SK-N-SH treated with all-trans-retinoic acid at 6 μM for 48 hours (cell line): ENCODE measurements at regions not wholly inside any gene's neighbourhood (a gene's known extent, or its start where the extent isn't known, plus 50 kb on each side); places are given as distances from the start of the nearest gene placed in this dataset.
A peak's percentile ranks its signal among the peaks of the same experiment; 100 is the strongest.

Experiments
- ATAC-seq: fragments of 200-7000 bp; cut with Tn5 transposase; 3 replicates; pipeline ENCODE4 v1.9.1; 2020; ENCODE audit warnings: mild to moderate bottlenecking, moderate library complexity
- ARNTL ChIP-seq: fragments of 450-650 bp; formaldehyde crosslinking; IDR thresholded peaks from 2 replicates; pipeline ENCODE4 v1.5.0; 2020; ENCODE audit warnings: low read depth, mild to moderate bottlenecking, moderate library complexity, borderline replicate concordance
- BACH2 ChIP-seq: fragments of 250-450 bp; sonication (Bioruptor Pico); IDR thresholded peaks from 2 replicates; pipeline ENCODE4 v1.9.0; 2021; ENCODE audit warnings: mild to moderate bottlenecking, borderline replicate concordance
- CREB5 ChIP-seq: fragments of 250-450 bp; sonication (Bioruptor Pico); IDR thresholded peaks from 2 replicates; pipeline ENCODE4 v1.5.1; 2020; ENCODE audit warnings: low read depth, mild to moderate bottlenecking, moderate library complexity
- CSDC2 ChIP-seq: fragments of 250-450 bp; sonication (Bioruptor Pico); IDR thresholded peaks from 2 replicates; pipeline ENCODE4 v1.5.0; 2020; ENCODE audit warnings: mild to moderate bottlenecking, moderate library complexity
- ESRRG ChIP-seq: fragments of 250-450 bp; sonication (Bioruptor Pico); IDR thresholded peaks from 2 replicates; pipeline ENCODE4 v1.6.1; 2021; ENCODE audit warnings: mild to moderate bottlenecking
- GLIS3 ChIP-seq: fragments of 250-450 bp; sonication (Bioruptor Pico); IDR thresholded peaks from 2 replicates; pipeline ENCODE4 v1.5.0; 2020; ENCODE audit warnings: mild to moderate bottlenecking, moderate library complexity
- ISL1 ChIP-seq: fragments of 250-450 bp; sonication (Bioruptor Pico); IDR thresholded peaks from 2 replicates; pipeline ENCODE4 v2.1.2; 2022; ENCODE audit warnings: mild to moderate bottlenecking, moderate library complexity
- OSR1 ChIP-seq: fragments of 250-450 bp; sonication (Bioruptor Pico); IDR thresholded peaks from 2 replicates; pipeline ENCODE4 v1.8.0; 2022; ENCODE audit warnings: moderate library complexity, mild to moderate bottlenecking, inconsistent platforms
- PATZ1 ChIP-seq: fragments of 250-450 bp; sonication (Bioruptor Pico); IDR thresholded peaks from 2 replicates; pipeline ENCODE4 v1.8.0; 2020; ENCODE audit warnings: mild to moderate bottlenecking, moderate library complexity, borderline replicate concordance
- PPARA ChIP-seq: fragments of 250-450 bp; sonication (Bioruptor Pico); IDR thresholded peaks from 2 replicates; pipeline ENCODE4 v1.5.0; 2020; ENCODE audit warnings: mild to moderate bottlenecking, borderline replicate concordance
- RARB ChIP-seq: fragments of 250-450 bp; sonication (Bioruptor Pico); IDR thresholded peaks from 2 replicates; pipeline ENCODE4 v1.8.0; 2021; ENCODE audit warnings: mild to moderate bottlenecking, moderate library complexity
- SNAI2 ChIP-seq: fragments of 250-450 bp; sonication (Bioruptor Pico); IDR thresholded peaks from 2 replicates; pipeline ENCODE4 v1.5.0; 2020; ENCODE audit warnings: mild to moderate bottlenecking, moderate library complexity
- TCF4 ChIP-seq: fragments of 250-450 bp; sonication (Bioruptor Pico); IDR thresholded peaks from 2 replicates; pipeline ENCODE4 v1.8.0; 2021; ENCODE audit warnings: mild to moderate bottlenecking, moderate library complexity, borderline replicate concordance
- TOX ChIP-seq: fragments of 250-450 bp; sonication (Bioruptor Pico); IDR thresholded peaks from 2 replicates; pipeline ENCODE4 v1.8.0; 2021; ENCODE audit warnings: mild to moderate bottlenecking, moderate library complexity, borderline replicate concordance
- TSHZ2 ChIP-seq: fragments of 250-450 bp; sonication (Bioruptor Pico); IDR thresholded peaks from 2 replicates; pipeline ENCODE4 v1.5.0; 2020; ENCODE audit warnings: mild to moderate bottlenecking, moderate library complexity
- ZC3H10 ChIP-seq: fragments of 250-450 bp; sonication (Bioruptor Pico); IDR thresholded peaks from 2 replicates; pipeline ENCODE4 v1.5.1; 2021; ENCODE audit warnings: mild to moderate bottlenecking, moderate library complexity
- ZFP3 ChIP-seq: fragments of 250-450 bp; sonication (Bioruptor Pico); IDR thresholded peaks from 2 replicates; pipeline ENCODE4 v1.5.0; 2020; ENCODE audit warnings: mild to moderate bottlenecking, moderate library complexity
- ZFP30 ChIP-seq: fragments of 450-650 bp; formaldehyde crosslinking; IDR thresholded peaks from 2 replicates; pipeline ENCODE4 v1.5.0; 2022; ENCODE audit warnings: mild to moderate bottlenecking, moderate library complexity
- ZNF70 ChIP-seq: fragments of 450-650 bp; formaldehyde crosslinking; IDR thresholded peaks from 2 replicates; pipeline ENCODE4 v1.5.0; 2020; ENCODE audit warnings: mild to moderate bottlenecking, moderate library complexity
- ZNF8 ChIP-seq: fragments of 450-650 bp; formaldehyde crosslinking; IDR thresholded peaks from 2 replicates; pipeline ENCODE4 v1.5.0; 2020; ENCODE audit warnings: mild to moderate bottlenecking, moderate library complexity

- TF ChIP-seq TCF4 (no peak), ZNF8 (no peak), CSDC2 (CRISPR knock-in tag) (no peak), ISL1 (CRISPR knock-in tag) (no peak), ZC3H10 (CRISPR knock-in tag) (no peak)
Measured at GRCh38 chr3:124243177-124243859, 251.4 kb upstream of the ROPN1 start (continued).

GRCh38 chr3:124246376-124246775 is 254.5 kb upstream of the ROPN1 start:
- no peak for ATAC-seq
- TF ChIP-seq SNAI2 (CRISPR knock-in tag) (no peak), GLIS3 (CRISPR knock-in tag) (no peak), ZFP30 (CRISPR knock-in tag) (no peak), TSHZ2 (CRISPR knock-in tag) (no peak), ESRRG (CRISPR knock-in tag) (no peak), OSR1 (CRISPR knock-in tag) (no peak), ARNTL (CRISPR knock-in tag) (no peak), ZNF70 (CRISPR knock-in tag) (no peak), TOX (CRISPR knock-in tag) (no peak), ZC3H10 (CRISPR knock-in tag) (no peak), BACH2 (CRISPR knock-in tag) (no peak), PATZ1 (CRISPR knock-in tag) (no peak), TCF4 (no peak), ZFP3 (CRISPR knock-in tag) (no peak)

DNA sequence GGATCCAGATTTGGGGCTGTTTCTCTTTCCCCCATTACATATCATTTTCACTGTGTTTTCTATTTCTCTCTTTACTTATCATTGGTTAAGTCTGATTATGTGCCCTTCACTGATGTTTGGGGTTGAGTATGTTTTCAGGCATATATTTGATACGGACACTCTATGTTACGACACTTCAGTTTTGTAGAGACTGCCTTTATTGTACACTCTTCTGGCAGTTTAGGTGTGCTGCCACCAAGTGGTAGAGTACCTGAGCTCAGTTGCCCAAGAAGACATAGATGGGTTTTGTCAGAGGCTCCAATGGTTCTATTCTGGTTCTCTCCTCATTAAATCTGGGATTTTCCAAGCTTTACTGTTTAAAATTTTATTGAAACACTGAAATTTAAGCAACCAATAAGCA is 255.0 kb upstream of the ROPN1 start:
- ATAC-seq = no peak
- TF ChIP-seq TOX (CRISPR knock-in tag) = no peak
- no peak for TF ChIP-seq ZFP3 (CRISPR knock-in tag)
- no peak for TF ChIP-seq ISL1 (CRISPR knock-in tag)
- TF ChIP-seq OSR1 (CRISPR knock-in tag) = no peak
- no peak for TF ChIP-seq ESRRG (CRISPR knock-in tag)
- TF ChIP-seq TSHZ2 (CRISPR knock-in tag) = no peak
- TF ChIP-seq ZC3H10 (CRISPR knock-in tag) = no peak
- TF ChIP-seq RARB = no peak

DNA sequence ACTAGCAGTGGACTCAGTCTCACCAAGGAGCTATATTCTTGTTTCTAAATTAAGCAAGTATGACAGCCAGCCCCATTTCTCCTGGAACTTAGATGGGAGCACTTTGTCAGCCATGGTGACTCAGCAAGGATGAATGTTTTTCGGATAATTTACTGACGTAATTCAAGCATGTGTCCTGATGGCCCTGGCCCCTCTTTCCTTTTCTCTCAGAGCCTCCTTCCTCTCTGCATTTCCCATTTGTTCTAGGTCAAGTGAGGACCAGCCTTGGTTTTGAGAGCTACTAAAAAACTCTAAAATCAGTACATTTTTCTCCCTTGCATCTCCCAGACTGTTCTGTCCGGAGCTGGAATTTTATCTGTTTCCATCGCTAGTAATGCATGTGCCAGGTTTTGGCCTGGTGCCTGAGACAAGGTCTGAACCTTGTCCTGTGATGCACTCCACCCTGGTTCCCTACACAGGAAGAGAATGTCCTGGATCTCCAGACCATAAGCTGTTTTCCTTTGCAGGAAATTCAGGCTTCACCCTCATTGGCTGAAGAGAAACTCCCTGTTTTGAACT is 256.6 kb upstream of the ROPN1 start:
- peak; percentile 90 for ATAC-seq
- no peak; the same call in 1 of the 2 replicates for TF ChIP-seq TSHZ2 (CRISPR knock-in tag)
- TF ChIP-seq ZFP30 (CRISPR knock-in tag) = 0 out of 2 replicates have a peak, but pooled peaks have one; percentile 22
- 0 out of 2 replicates have a peak, but pooled peaks have one; percentile 59 for TF ChIP-seq CREB5 (CRISPR knock-in tag)
- TF ChIP-seq ISL1 (CRISPR knock-in tag) = peak; percentile 80
- TF ChIP-seq SNAI2 (CRISPR knock-in tag) = peak; percentile 80; the same call in 1 of the 2 replicates
- TF ChIP-seq ZNF70 (CRISPR knock-in tag) = 0 out of 2 replicates have a peak, but pooled peaks have one; percentile 36
- no peak for TF ChIP-seq PPARA (CRISPR knock-in tag)
- 0 out of 2 replicates have a peak, but pooled peaks have one; percentile 47 for TF ChIP-seq ZFP3 (CRISPR knock-in tag)
- TF ChIP-seq, all 23 proteins: peak for 6
